ENCODE measurements at regions not wholly inside any gene's neighbourhood (a gene's known extent, or its start where the extent isn't known, plus 50 kb on each side); places are given as distances from the start of the nearest gene placed in this dataset.
"Not testable (repeated sequence)": the region's sequence is repeated elsewhere in the genome, so short reads cannot be mapped to it uniquely, and the experiment has no call there.

DNA sequence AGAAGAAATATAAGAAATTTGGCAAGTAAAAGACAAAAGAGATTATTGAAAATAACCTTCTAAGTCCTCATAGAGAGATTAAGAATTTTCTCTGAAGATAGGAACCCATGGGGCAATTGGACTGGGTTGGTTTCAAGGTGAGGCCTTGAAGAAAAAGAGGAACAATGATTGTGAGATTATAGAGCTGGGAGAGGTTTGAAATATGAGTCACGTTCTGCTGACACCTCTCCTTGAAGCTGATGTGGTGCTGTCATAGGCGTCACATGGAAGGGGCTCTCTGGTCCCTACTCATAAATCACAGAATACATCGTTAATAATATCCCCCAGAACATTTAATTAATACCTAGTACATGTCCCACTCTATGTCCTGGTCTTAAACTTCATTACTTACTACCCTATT lies 227.6 kb upstream of the PDE3A start:
- Histone ChIP-seq H3K9me3 (no peaks in the 10 kb centered on the region), H3K4me1 (no peaks in the 10 kb centered on the region), H3K4me3 (no peak overlapping the region), H3K36me3 (replicated peaks) (no peaks in the 10 kb centered on the region), H3K27me3 (ENCODE audit: low read depth) (no peaks in the 10 kb centered on the region; the same call in 1 of the 2 replicates)
- no peak for DNase-seq (ENCODE audit: low spot score in 2 of 2)
- in situ Hi-C loops (cut with MboI; ENCODE audit: low sequenced_read_pairs): no loop called here

DNA sequence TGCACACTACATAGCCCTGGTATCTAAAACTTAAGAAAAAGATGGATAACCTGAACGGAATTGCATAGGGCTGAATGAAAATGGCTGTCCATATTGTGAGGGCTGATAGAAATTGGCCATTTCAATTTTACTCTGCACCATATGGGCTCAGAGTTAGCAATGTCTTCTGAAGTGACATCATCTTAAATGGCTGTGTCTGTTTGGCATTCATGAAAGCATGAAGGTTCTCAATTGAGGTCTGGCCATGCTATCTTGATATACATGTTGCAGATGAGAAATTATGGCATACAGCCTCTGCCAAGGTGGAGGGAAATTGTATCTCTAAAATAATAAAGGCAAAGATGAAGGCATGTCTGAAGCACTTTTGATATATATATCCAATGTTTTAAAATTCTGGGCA lies 226.0 kb upstream of the PDE3A start:
- DNase-seq (ENCODE audit: low spot score in 2 of 2): no peak
- Histone ChIP-seq H3K4me1 (no peaks in the 10 kb centered on the region), H3K9me3 (no peaks in the 10 kb centered on the region), H3K4me3 (no peak overlapping the region), H3K36me3 (replicated peaks) (no peaks in the 10 kb centered on the region), H3K27me3 (ENCODE audit: low read depth) (no peaks in the 10 kb centered on the region; the same call in 1 of the 2 replicates)
- in situ Hi-C loops (cut with MboI; ENCODE audit: low sequenced_read_pairs): no loop called here

DNA sequence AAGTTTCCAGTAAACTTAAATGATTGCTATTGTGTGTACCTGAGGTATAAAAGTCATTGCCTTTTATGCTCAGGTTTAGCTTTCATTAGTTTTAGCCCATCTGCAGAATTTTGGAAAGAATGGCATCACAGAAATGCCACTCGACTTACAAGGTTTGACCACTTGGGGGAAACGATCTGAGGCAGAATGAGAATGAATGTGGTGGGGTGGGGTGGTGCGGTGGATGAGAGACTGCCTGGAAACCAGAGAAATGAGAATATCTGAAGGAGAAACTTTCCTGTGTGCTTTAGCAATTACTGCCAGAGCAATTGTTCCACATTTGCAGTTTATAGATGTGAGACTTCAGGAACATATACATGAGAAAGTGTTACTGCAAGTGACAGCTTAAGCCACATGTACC lies 225.4 kb upstream of the PDE3A start:
- no peaks in the 10 kb centered on the region; the same call in 1 of the 2 replicates for H3K27me3 ChIP-seq (ENCODE audit: low read depth)
- in situ Hi-C loops (cut with MboI; ENCODE audit: low sequenced_read_pairs): no loop called here
- no peaks in the 10 kb centered on the region for H3K36me3 ChIP-seq (replicated peaks)
- H3K4me1 ChIP-seq: no peaks in the 10 kb centered on the region
- no peak for DNase-seq (ENCODE audit: low spot score in 2 of 2)
- H3K9me3 ChIP-seq: no peaks in the 10 kb centered on the region
- H3K4me3 ChIP-seq: no peak overlapping the region

DNA sequence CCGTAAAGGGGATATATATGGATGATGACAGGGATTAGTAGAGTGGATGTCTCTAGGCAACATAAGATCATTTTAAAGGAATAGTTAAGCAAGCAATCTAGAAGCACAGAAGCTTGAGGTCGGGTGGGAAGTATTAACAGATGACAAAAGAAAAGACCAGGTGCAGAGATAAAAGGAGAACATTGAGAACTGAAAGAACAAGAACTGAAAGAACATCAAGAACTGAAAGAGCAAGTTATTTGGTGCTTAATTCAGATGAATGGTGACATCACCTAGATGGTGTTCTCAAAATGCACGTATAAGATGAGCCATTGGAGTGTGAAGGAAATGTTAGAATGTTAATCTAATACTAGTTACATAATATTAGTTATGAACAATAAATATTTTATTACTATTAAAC lies 224.0 kb upstream of the PDE3A start:
- no peak for DNase-seq (ENCODE audit: low spot score in 2 of 2)
- no peaks in the 10 kb centered on the region for H3K36me3 ChIP-seq (replicated peaks)
- H3K27me3 ChIP-seq (ENCODE audit: low read depth): no peaks in the 10 kb centered on the region; the same call in 1 of the 2 replicates
- in situ Hi-C loops (cut with MboI; ENCODE audit: low sequenced_read_pairs): no loop called here
- no peaks in the 10 kb centered on the region for H3K9me3 ChIP-seq
- no peak overlapping the region for H3K4me3 ChIP-seq
- H3K4me1 ChIP-seq: no peaks in the 10 kb centered on the region

DNA sequence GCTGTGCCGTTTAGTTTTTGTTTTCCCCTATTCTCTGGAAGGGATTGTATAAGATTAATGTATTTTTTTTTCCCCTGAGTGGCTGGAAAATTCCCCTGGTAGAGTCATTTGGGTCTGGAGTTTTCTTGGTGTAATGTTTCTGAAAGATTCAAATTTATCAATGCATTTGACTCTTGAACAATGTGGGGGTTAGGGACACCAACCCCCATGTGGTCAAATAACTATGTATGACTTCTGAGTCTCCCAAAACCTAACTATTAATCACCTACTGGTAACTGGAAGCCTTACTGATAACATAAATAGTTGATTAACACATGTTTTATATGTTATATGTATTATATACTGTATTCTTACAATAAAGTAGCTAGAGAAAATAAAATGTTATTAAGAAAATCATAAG lies 220.1 kb upstream of the PDE3A start:
- in situ Hi-C loops (cut with MboI; ENCODE audit: low sequenced_read_pairs): no loop called here
- H3K27me3 ChIP-seq (ENCODE audit: low read depth): no peaks in the 10 kb centered on the region; the same call in 1 of the 2 replicates
- H3K9me3 ChIP-seq: no peaks in the 10 kb centered on the region
- DNase-seq (ENCODE audit: low spot score in 2 of 2): no peak
- no peaks in the 10 kb centered on the region for H3K36me3 ChIP-seq (replicated peaks)
- H3K4me3 ChIP-seq: no peak overlapping the region
- H3K4me1 ChIP-seq: no peaks in the 10 kb centered on the region

DNA sequence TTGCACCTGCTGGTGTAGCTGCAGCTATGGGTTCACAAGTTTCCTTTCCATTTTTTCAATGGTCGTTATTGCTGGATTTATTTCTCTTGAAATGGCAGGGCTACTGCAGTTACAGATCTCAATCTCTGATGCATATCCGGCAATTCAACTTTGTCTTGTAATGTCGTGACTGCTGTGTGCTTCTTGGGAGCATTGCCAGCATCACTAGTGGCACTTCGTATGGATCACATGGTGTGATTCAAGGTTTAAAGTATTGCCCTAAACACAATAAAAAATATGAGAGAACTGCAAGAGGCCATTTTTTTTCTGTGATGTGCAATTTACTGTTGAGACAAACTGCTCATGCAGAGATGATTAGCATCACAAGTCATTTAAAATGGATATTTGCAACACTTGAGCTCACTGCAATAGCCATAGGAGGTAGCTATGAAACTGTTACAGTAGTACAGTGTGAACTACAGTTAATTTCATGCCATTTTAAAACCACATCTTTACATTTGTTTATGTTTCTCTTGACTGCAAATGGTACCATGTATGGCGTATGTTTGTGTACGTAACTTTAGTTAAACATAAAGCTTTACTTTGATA lies 217.4 kb upstream of the PDE3A start:
- no peaks in the 10 kb centered on the region for H3K27me3 ChIP-seq (ENCODE audit: low read depth)
- no peak overlapping the region for H3K4me3 ChIP-seq
- no peaks in the 10 kb centered on the region for H3K36me3 ChIP-seq (replicated peaks)
- no peaks in the 10 kb centered on the region for H3K9me3 ChIP-seq
- in situ Hi-C loops (cut with MboI; ENCODE audit: low sequenced_read_pairs): no loop called here
- H3K4me1 ChIP-seq: no peaks in the 10 kb centered on the region
- DNase-seq (ENCODE audit: low spot score in 2 of 2): no peak

DNA sequence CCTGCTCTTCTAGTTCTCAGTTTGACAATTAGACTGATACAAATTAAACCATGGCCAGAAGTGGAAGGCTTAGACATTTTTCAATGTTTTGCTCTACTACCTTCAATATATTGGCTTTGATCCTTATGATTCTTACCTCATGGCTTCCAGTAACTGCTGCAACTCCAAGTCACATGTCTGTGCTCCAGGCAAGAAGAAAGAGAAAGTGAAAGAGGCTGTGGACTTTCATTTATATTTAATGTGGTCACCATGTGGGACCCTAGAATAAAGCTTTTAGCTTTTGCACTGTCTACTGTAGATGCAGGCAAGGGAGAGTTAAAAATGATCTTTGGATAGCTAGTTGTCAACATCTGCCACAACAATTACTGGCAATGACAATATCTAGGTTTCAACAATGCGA lies 214.3 kb upstream of the PDE3A start:
- Histone ChIP-seq H3K4me3 (no peak overlapping the region), H3K36me3 (replicated peaks) (no peaks in the 10 kb centered on the region), H3K27me3 (ENCODE audit: low read depth) (no peaks in the 10 kb centered on the region), H3K9me3 (no peaks in the 10 kb centered on the region), H3K4me1 (no peaks in the 10 kb centered on the region)
- in situ Hi-C loops (cut with MboI; ENCODE audit: low sequenced_read_pairs): no loop called here
- no peak for DNase-seq (ENCODE audit: low spot score in 2 of 2)

DNA sequence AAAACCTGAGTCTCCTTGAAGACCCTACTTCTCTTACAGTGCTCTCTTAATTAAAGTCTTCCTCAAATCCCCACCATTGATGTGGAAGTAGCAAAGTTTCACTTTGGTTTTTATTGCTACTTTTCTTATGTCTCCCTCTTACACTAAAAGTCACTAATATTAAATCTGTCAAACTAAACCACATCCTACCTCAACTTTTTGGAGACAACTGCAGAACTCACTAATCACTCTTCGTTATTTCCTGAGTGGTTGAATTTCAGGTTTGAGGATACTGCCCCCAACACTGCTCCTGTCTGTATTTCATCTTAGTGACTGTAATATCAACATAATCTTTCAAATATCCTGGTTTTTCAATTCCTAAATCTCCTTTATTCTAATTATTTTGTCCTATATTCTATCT lies 213.0 kb upstream of the PDE3A start:
- no peaks in the 10 kb centered on the region for H3K4me1 ChIP-seq
- H3K9me3 ChIP-seq: no peaks in the 10 kb centered on the region
- H3K36me3 ChIP-seq (replicated peaks): no peaks in the 10 kb centered on the region
- no peak for DNase-seq (ENCODE audit: low spot score in 2 of 2)
- no peak overlapping the region for H3K4me3 ChIP-seq
- in situ Hi-C loops (cut with MboI; ENCODE audit: low sequenced_read_pairs): no loop called here
- H3K27me3 ChIP-seq (ENCODE audit: low read depth): no peaks in the 10 kb centered on the region

DNA sequence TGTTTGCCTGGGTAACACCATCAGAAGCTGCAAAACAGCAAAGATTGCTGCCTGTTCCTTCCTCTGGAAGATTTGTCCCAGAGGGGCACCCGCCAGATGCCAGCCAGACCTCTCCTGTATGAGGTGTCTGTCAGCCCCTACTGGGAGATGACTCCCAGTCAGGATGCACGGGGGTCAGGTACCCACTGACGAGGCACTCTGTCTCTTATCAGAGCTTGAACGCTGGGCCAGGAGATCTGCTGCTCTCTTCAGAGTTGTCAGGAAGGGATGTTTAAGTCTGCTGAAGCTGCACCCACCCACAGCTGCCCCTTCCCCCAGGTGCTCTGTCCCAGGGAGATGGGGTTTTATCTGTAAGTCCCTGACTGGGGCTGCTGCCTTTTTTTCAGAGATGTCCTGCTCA lies 207.4 kb upstream of the PDE3A start:
- DNase-seq (ENCODE audit: low spot score in 2 of 2); in situ Hi-C loops (cut with MboI; ENCODE audit: low sequenced_read_pairs); H3K36me3 ChIP-seq (replicated peaks): not testable (repeated sequence)

DNA sequence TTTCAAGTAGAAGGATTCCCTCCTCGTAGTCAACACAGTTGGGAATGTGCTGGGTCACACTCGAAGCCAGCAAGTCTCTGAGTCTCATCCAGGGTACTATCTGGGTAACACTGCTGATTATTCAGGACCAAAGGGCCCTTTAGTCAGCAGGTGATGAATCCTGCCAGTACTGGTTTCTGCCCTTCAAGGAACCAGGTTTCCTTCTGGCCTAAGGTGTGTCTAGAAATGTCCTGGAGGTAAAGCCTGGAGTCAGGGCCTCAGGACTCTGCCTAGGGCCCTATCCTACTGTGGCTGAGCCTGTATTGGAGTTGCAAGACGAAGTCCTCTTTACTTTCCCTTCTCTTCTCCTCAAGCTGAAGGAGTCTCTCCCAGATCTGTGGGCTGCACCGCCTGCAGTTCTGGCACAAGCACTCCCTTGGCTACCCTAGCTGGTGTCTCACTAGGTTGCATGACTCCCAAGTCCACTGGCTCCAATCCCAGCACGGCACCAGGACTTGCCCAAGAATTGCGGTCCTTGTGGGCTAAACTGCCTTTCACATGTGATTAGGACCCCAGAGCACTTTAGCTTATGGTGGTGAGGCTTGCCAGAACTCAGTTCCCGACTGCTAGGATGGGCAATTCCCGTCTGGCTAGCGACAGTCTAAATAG lies 193.7 kb upstream of the PDE3A start:
- Histone ChIP-seq H3K4me1 (no peaks in the 10 kb centered on the region), H3K36me3 (replicated peaks) (no peaks in the 10 kb centered on the region), H3K4me3 (no peak overlapping the region), H3K27me3 (ENCODE audit: low read depth) (no peaks in the 10 kb centered on the region; the same call in 1 of the 2 replicates), H3K9me3 (no peaks in the 10 kb centered on the region)
- DNase-seq (ENCODE audit: low spot score in 2 of 2): no peak
- in situ Hi-C loops (cut with MboI; ENCODE audit: low sequenced_read_pairs): no loop called here

More for the DNA sequence above, 207.4 kb upstream of the PDE3A start:
- not testable (repeated sequence) for H3K4me1 ChIP-seq; H3K4me3 ChIP-seq; H3K9me3 ChIP-seq; H3K27me3 ChIP-seq (ENCODE audit: low read depth)

DNA sequence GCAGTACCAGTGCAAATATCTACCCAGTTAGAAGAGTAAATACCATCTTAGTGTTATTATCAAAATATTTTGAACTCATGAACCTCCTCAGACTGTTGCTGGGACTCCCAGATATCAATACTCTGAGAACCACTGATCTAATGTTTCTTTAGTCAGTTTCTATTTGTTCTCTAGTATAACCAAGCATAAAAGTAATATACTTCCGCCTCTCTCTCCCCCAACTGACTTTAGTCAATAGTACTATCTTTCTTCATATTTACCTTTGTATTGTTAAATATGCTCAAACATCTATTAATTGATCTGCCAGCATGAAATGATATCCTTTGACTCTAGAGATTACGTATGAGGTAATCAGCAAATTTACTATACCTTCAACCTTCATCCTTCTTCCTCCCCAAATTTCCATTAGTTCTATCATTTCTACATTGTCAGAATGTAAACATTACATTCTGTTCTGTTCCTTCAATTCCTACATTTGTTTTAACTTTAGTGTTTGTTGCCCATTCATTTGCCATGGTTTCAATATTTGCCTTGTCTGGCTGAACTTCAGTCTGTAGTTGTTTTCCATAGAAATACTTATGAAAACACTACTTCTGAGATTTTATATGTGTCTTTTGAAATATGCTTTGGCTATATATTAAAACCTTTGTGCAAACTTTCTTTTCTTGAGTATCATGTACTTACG lies 192.5 kb upstream of the PDE3A start:
- in situ Hi-C loops (cut with MboI; ENCODE audit: low sequenced_read_pairs): no loop called here
- Histone ChIP-seq H3K9me3 (no peaks in the 10 kb centered on the region), H3K4me1 (no peaks in the 10 kb centered on the region), H3K4me3 (no peak overlapping the region), H3K36me3 (replicated peaks) (no peaks in the 10 kb centered on the region), H3K27me3 (ENCODE audit: low read depth) (no peaks in the 10 kb centered on the region; the same call in 1 of the 2 replicates)
- no peak for DNase-seq (ENCODE audit: low spot score in 2 of 2)

DNA sequence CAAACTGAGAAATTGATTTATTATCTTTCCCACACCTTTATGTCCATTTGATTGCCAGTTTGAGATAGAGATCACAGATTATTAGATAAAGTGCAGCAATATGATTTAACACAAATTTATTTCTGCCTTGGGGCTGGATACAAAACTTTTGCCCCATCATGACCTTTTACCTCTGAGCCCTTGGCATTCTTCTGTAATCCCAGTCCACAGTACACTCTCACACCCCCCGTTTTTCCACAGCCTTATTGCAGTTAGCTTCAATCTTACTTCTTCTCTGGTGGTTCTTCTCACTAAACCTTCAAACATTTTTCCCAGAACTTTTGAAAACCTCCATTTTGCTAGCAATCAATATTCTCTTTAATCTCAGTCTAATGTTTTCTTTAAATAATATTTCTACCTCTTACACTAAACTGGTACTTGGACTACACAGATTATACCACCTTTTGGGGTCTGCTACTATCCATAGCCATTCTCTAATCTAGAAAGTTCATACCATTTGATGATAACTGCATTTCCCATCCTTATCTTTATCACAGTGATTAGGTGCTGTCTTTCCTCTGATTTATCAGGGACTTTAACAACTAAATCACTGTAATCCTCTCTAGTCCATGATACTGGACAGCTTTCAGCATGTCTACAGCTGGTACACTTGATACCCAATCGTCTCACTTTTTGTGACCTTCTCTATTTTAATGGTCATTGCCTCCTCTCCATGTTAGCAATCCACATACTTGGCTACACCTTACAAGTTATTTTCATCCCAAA lies 186.7 kb upstream of the PDE3A start:
- Histone ChIP-seq H3K4me1 (no peaks in the 10 kb centered on the region; the same call in 1 of the 2 replicates), H3K4me3 (no peak overlapping the region), H3K9me3 (no peaks in the 10 kb centered on the region), H3K36me3 (replicated peaks) (no peaks in the 10 kb centered on the region), H3K27me3 (ENCODE audit: low read depth) (no peaks in the 10 kb centered on the region)
- in situ Hi-C loops (cut with MboI; ENCODE audit: low sequenced_read_pairs): no loop called here
- DNase-seq (ENCODE audit: low spot score in 2 of 2): no peak

DNA sequence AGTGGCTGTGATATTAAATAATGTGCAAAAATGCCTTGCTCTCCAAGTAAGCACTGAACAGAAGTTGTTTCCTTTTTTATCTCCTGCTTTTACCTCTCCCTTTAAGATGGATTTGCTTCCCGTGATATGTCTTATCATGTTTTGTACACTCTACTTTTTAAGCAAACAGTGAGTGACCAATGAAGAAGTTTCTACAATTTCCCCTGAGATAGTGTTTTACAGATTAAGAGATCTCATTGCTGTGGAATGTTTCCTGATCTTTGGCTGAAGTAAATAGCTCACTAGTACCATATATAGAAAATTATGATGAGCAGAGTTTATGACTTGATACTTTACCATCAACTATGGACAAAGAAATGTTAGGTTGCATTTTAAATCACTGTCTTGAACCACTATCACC lies 184.8 kb upstream of the PDE3A start:
- no peaks in the 10 kb centered on the region for H3K9me3 ChIP-seq
- in situ Hi-C loops (cut with MboI; ENCODE audit: low sequenced_read_pairs): no loop called here
- H3K27me3 ChIP-seq (ENCODE audit: low read depth): no peaks in the 10 kb centered on the region

DNA sequence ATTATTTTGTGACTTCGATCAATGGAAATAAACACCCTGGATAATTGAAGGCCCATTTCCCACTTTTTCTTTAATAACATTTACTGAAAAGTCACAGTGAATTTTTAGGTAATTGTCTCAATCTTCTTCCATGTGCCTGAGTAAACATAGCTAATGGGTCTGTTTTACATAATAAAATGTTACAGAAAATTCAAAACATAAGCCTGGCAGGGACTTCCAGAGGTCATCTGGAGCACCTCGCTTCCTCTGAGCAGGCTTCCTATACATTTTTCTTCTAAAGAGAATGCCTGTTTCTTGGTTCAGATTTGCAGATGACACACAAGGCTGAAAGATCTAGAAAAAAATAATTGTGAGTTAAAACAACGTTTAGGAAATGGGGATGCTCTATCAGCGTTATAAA lies 183.8 kb upstream of the PDE3A start:
- DNase-seq (ENCODE audit: low spot score in 2 of 2): no peak
- in situ Hi-C loops (cut with MboI; ENCODE audit: low sequenced_read_pairs): no loop called here
- Histone ChIP-seq H3K4me1 (peaks cover 5% of the 10 kb centered on the region), H3K36me3 (replicated peaks) (no peaks in the 10 kb centered on the region), H3K9me3 (no peaks in the 10 kb centered on the region), H3K27me3 (ENCODE audit: low read depth) (no peaks in the 10 kb centered on the region), H3K4me3 (no peak overlapping the region)

More for the DNA sequence above, 184.8 kb upstream of the PDE3A start:
- H3K36me3 ChIP-seq (replicated peaks): no peaks in the 10 kb centered on the region
- H3K4me3 ChIP-seq: no peak overlapping the region
- H3K4me1 ChIP-seq: no peaks in the 10 kb centered on the region; the same call in 1 of the 2 replicates
- no peak for DNase-seq (ENCODE audit: low spot score in 2 of 2)

Measured in HAP-1 (cell line).